OCI-LY3 (cell line): ENCODE measurements at regions not wholly inside any gene's neighbourhood (a gene's known extent, or its start where the extent isn't known, plus 50 kb on each side); places are given as distances from the start of the nearest gene placed in this dataset.

ENCODE experiments used
- H2AFZ ChIP-seq: fragments of 200-600, 300-600 bp; shearing (Covaris generic); 2 replicates; pipeline ENCODE4 v1.6.0; 2014; ENCODE audit warnings: antibody characterized with exemption, low read depth, low read length
- H3K27ac ChIP-seq: fragments of 200-600, 300-600 bp; sonication (generic); 2 replicates; pipeline ENCODE4 v1.5.1; 2014; ENCODE audit warnings: mild to moderate bottlenecking, low read length, moderate library complexity, mixed read lengths
- H3K27me3 ChIP-seq: fragments of 200-600, 300-600 bp; sonication (generic); 2 replicates; pipeline ENCODE4 v1.6.1; 2014; ENCODE audit warnings: low read depth, low read length, mixed read lengths
- H3K36me3 ChIP-seq: fragments of 200-600, 300-600 bp; sonication (generic); replicated peaks from 2 replicates; pipeline ENCODE3; 2014; ENCODE audit warnings: low read depth, low read length, mixed read lengths
- H3K4me1 ChIP-seq: fragments of 300-600, 200-600 bp; sonication (generic); 2 replicates; pipeline ENCODE4 v1.6.1; 2014; ENCODE audit warnings: low read length, mixed read lengths
- H3K4me2 ChIP-seq: fragments of 200-600, 300-600 bp; sonication (generic); 2 replicates; pipeline ENCODE4 v1.6.1; 2014; ENCODE audit warnings: low read length, mixed read lengths
- H3K4me3 ChIP-seq: fragments of 300-600, 200-600 bp; sonication (generic); 2 replicates; pipeline ENCODE4 v1.5.1; 2014; ENCODE audit warnings: antibody characterized with exemption, mild to moderate bottlenecking, low read length, moderate library complexity
- H3K79me2 ChIP-seq: fragments of 300-600, 200-600 bp; shearing (Covaris generic); 2 replicates; pipeline ENCODE4 v1.6.1; 2014; ENCODE audit warnings: mild to moderate bottlenecking, low read length, mixed read lengths
- H3K9ac ChIP-seq: fragments of 300-600, 200-600 bp; shearing (Covaris generic); 2 replicates; pipeline ENCODE4 v1.6.0; 2014; ENCODE audit warnings: mild to moderate bottlenecking, low read length, moderate library complexity
- H3K9me3 ChIP-seq: fragments of 200-600, 300-600 bp; shearing (Covaris generic); 2 replicates; pipeline ENCODE4 v1.6.1; 2014; ENCODE audit warnings: low read length, mixed read lengths; ENCODE audit not compliant: insufficient read depth
- H4K20me1 ChIP-seq: fragments of 200-600, 300-600 bp; sonication (generic); 2 replicates; pipeline ENCODE4 v1.6.1; 2016; ENCODE audit warnings: low read length, mixed read lengths; ENCODE audit not compliant: insufficient read depth
- EZH2phosphoT487 ChIP-seq: fragments of 200-600 bp; shearing (Covaris generic); IDR thresholded peaks from 2 replicates; pipeline ENCODE4 v1.6.1; 2018; ENCODE audit warnings: antibody characterized with exemption, mixed run types, low read depth
- TF ChIP-seq, protein P1 (sequence below): fragments of 200-600, 300-600 bp; sonication (generic); IDR thresholded peaks from 2 replicates; pipeline ENCODE4 v1.5.1; 2014; ENCODE audit warnings: antibody characterized with exemption, low read length, low read depth

DNA sequence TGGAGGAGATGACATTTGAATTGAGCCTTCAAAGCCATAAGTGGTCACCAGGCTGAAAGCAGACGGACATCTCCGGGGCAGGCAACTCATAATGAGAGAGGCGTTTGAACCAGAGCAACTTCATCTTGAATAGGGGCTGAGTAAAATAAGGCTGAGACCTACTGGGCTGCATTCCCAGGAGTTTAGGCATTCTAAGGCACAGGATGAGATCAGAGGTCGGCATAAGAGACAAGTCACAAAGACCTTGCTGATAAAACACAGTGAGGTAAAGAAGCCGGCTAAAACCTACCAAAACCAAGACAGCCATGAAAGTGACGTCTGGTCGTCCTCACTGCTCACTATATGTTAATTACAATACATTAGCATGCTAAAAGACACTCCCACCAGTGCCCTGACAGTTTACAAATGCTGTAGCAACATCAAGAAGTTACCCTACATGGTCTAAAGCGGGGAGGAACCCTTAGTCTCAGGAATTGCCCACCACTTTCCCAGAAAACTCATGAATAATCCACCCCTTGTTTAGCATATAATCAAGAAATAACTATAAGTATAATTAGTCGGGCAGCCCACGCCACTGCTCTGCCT, 194.7 kb upstream of the SOX4 start:
- Histone ChIP-seq H4K20me1 (no peaks in the 10 kb centered on the region), H2AFZ (no peak overlapping the region), H3K4me3 (no peak overlapping the region), H3K27me3 (no peaks in the 10 kb centered on the region), H3K27ac (no peak overlapping the region), H3K9me3 (no peaks in the 10 kb centered on the region), H3K79me2 (no peaks in the 10 kb centered on the region), H3K4me1 (peaks cover 28% of the 10 kb centered on the region), H3K36me3 (no peaks in the 10 kb centered on the region), H3K4me2 (no peak overlapping the region), H3K9ac (no peak overlapping the region)
- TF ChIP-seq EZH2phosphoT487: no peak
- TF ChIP-seq, protein P1, sequence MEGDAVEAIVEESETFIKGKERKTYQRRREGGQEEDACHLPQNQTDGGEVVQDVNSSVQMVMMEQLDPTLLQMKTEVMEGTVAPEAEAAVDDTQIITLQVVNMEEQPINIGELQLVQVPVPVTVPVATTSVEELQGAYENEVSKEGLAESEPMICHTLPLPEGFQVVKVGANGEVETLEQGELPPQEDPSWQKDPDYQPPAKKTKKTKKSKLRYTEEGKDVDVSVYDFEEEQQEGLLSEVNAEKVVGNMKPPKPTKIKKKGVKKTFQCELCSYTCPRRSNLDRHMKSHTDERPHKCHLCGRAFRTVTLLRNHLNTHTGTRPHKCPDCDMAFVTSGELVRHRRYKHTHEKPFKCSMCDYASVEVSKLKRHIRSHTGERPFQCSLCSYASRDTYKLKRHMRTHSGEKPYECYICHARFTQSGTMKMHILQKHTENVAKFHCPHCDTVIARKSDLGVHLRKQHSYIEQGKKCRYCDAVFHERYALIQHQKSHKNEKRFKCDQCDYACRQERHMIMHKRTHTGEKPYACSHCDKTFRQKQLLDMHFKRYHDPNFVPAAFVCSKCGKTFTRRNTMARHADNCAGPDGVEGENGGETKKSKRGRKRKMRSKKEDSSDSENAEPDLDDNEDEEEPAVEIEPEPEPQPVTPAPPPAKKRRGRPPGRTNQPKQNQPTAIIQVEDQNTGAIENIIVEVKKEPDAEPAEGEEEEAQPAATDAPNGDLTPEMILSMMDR: no peak

DNA sequence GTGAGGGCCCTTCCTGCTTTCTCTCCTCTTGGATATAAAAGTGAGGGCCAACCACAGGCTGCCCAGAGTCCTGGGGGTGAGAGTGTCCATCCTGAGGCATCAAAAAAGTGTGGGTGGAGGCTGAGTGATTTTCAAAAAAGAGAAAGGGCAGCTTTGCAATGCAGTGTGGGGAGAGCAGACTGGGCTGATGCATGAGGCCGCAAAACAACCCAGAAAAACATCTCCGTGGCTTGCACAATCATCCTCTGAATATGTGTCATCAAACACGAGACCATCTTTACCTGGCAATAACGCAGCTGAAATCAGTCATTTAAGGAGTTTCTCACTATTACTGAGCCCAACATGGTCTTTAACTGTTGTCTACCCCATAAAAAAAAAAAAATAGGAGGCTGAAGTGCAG, 191.2 kb upstream of the SOX4 start:
- Histone ChIP-seq H2AFZ (no peak overlapping the region; the same call in 1 of the 2 replicates), H3K27ac (peak overlapping the region; percentile 97), H3K4me2 (peak overlapping the region; percentile 56), H3K9ac (peak overlapping the region; percentile 73), H3K9me3 (no peaks in the 10 kb centered on the region), H3K27me3 (no peaks in the 10 kb centered on the region), H3K4me1 (peaks cover 40% of the 10 kb centered on the region), H3K4me3 (no peak overlapping the region), H3K79me2 (no peaks in the 10 kb centered on the region), H3K36me3 (peaks cover 3% of the 10 kb centered on the region), H4K20me1 (no peaks in the 10 kb centered on the region)
- TF ChIP-seq, protein P1: no peak
- no peak for TF ChIP-seq EZH2phosphoT487

DNA sequence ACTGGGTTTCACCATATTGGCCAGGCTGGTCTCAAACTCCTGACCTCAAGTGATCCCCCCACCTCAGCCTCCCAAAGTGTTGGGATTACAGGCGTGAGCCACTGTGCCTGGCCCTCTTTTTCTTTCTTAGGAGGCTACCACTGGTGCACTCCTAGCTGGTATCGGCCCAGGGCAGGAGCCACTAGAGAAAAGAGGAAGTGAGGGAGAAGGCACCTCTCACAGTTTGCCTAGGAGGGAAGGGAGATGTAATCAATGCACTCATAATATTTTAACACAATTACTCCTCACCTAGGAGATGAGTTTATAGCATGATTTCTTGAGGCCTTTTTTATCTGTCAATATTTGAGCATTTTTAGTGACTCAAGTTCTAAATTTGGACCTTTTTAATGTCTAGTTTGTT, 189.0 kb upstream of the SOX4 start:
- TF ChIP-seq, protein P1: no peak
- TF ChIP-seq EZH2phosphoT487: no peak
- peaks cover 49% of the 10 kb centered on the region for H3K4me1 ChIP-seq
- H3K9ac ChIP-seq: peak overlapping the region; percentile 27; the same call in 1 of the 2 replicates
- H3K9me3 ChIP-seq: no peaks in the 10 kb centered on the region
- H3K27me3 ChIP-seq: no peaks in the 10 kb centered on the region
- H3K79me2 ChIP-seq: no peaks in the 10 kb centered on the region
- H4K20me1 ChIP-seq: no peaks in the 10 kb centered on the region
- peaks cover 7% of the 10 kb centered on the region for H3K36me3 ChIP-seq
- H2AFZ ChIP-seq: no peak overlapping the region
- peak overlapping the region; percentile 12; the same call in 1 of the 2 replicates for H3K4me2 ChIP-seq
- peak overlapping the region; percentile 97 for H3K27ac ChIP-seq
- H3K4me3 ChIP-seq: no peak overlapping the region

DNA sequence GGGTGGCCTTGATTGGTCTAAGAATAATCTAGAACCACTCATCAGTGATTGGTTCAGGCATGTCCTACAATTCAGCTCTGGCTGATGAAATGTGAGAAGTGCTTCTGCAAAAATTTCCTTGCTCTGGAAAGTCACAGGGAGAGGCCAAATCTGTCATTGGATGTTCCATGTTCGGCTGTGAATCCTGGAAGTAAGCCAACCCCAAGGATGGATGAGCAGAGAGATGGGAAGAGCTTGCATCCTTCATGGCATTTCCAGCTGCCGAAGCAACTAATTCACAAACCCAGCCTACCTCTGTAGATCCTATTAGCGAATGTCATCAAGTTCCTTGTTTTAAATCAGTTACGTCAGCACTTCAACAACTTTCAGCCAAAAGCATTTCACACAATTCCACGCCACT, 187.2 kb upstream of the SOX4 start:
- Histone ChIP-seq H3K4me1 (peaks cover 47% of the 10 kb centered on the region), H4K20me1 (no peaks in the 10 kb centered on the region), H3K4me2 (no peak overlapping the region), H3K36me3 (peaks cover 7% of the 10 kb centered on the region), H3K27ac (no peak overlapping the region), H3K27me3 (no peaks in the 10 kb centered on the region), H3K9me3 (no peaks in the 10 kb centered on the region), H3K79me2 (no peaks in the 10 kb centered on the region), H3K9ac (no peak overlapping the region), H2AFZ (no peak overlapping the region), H3K4me3 (no peak overlapping the region)
- TF ChIP-seq EZH2phosphoT487: no peak
- TF ChIP-seq, protein P1: no peak
